SK-MEL-5 (cell line): ENCODE measurements at regions not wholly inside any gene's neighbourhood (a gene's known extent, or its start where the extent isn't known, plus 50 kb on each side); places are given as distances from the start of the nearest gene placed in this dataset.
A peak's percentile ranks its signal among the peaks of the same experiment; 100 is the strongest.
"Not testable (repeated sequence)": the region's sequence is repeated elsewhere in the genome, so short reads cannot be mapped to it uniquely, and the experiment has no call there.

Experiments
- DNase-seq: peaks from one replicate; pipeline ENCODE4 v3.0.0-alpha.2; 2016; ENCODE audit warnings: low read depth, low spot score
- in situ Hi-C: cut with HindIII; loops from 2 replicates; pipeline ENCODE4 v1.10.0; 2016; ENCODE audit warnings: low sequenced_read_pairs, high pct_unique_total_duplicates, low pct_unique_long_range_greater_than_20kb

DNA sequence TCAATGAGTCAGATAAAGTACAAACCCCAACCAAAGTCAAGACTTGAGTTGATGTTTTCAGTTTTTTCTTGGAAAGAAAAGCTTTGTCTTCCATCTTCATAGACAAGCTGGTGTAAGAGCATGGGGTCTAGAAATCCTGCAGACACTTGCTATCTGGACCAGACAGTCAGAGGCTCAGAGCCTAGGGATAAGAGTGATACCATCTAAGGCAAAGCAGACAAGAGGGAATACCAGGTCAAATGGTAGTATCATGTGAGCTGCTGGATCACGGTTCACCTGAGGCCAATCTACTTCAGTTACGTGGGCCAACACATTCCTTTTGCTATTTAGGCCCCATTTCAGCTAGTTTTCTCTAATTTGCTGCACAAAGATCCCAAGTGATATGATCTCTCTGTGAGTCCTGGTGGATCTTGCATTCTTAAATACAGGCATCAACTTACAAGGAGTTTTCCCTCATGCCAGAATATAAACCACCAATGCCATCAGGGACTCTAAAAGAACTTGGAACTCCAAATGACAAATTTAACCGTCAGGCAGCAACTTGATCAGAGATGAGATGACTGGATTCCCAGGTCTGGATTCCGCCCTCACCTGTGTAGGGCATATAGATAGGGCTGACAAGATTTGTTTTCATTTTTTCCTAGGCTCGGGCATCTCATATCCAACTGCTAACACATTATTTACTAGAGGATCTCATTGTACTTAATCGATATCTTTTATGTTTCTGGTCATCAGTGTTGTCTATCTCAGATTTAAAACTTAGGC is 101.4 kb downstream of the FOXD4L6 start:
- DNase-seq, in situ Hi-C loops: not testable (repeated sequence)

DNA sequence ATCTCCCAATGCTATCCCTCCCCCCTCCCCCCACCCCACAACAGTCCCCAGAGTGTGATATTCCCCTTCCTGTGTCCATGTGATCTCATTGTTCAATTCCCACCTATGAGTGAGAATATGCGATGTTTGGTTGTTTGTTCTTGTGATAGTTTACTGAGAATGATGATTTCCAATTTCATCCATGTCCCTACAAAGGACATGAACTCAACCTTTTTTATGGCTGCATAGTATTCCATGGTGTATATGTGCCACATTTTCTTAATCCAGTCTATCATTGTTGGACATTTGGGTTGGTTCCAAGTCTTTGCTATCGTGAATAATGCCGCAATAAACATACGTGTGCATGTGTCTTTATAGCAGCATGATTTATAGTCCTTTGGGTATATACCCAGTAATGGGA is 106.1 kb downstream of the FOXD4L6 start:
- DNase-seq, in situ Hi-C loops: not testable (repeated sequence)

DNA sequence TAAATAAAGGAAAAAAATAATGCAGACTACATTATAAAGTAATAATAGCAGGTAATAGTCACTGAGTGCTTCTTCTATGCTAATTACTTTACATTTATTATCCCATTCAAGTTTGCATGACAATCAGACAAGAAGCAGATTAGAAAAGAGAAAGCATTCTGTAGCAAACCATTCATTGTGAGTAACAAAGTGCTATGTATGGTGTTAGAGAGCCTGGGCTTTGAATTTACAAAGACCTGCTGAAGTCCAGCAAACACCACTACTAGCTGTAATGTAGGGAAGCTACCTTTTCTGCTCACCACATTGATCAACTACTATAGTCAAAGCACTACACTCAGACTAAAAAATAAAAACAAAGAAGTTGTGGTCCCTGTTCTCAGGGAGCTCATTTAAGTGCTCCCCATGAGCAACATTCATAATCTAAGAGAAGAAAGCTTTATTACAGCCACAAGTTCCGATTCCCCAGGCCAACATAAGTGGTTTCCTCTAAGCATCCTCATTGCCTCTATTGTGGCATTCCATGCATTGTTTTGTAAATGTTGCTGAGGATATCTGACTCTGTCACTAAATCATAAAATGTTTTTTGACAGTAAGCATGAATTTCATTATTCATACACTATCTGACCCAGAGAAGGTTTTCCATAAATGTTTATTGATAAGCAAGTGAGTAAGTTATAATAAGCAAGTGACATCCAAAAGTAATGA is 108.5 kb downstream of the FOXD4L6 start:
- in situ Hi-C loops, DNase-seq: not testable (repeated sequence)

- in situ Hi-C loops: not testable (repeated sequence)
Measured at GRCh38 chr9:41018948-41019347, 109.5 kb downstream of the FOXD4L6 start.

GRCh38 chr9:41016699-41017098 is 111.8 kb downstream of the FOXD4L6 start:
- in situ Hi-C loops, DNase-seq: not testable (repeated sequence)

More at GRCh38 chr9:41018948-41019347, 109.5 kb downstream of the FOXD4L6 start:
- not testable (repeated sequence) for DNase-seq

DNA sequence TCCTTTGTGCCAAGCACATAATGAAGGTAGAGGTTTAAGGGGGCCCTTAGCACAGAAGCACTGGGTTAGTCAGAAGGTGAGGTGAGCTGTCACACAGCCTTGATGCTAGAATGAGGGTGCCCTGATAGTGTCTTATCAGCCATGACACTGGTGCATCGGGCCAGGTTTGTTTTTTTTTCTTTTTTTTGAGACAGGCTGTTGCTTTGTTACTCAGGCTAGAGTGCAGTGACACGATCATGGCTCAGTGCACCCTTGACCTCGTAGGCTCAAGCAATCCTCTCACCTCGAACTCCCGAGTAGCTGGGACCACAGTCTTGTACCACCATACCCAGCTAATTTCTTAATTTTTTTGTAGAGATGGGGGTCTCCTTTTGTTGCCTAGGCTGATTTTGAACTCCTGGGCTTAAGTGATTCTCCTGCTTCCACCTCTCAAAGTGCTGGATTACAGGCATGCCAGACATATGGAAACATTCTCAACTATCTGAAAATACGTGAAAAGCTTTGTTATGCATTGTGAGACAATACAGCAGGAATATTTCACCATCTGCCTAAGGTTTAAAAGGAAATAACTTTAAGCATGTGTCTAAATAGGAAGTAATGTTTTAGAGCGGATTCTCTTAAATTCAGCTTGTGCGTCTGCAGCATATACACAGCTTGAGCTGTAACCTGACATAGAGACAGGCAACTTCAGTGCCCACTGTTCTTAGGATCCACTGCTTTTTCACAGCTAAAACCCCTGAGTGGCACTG is 128.4 kb downstream of the FOXD4L6 start:
- DNase-seq, in situ Hi-C loops: not testable (repeated sequence)

DNA sequence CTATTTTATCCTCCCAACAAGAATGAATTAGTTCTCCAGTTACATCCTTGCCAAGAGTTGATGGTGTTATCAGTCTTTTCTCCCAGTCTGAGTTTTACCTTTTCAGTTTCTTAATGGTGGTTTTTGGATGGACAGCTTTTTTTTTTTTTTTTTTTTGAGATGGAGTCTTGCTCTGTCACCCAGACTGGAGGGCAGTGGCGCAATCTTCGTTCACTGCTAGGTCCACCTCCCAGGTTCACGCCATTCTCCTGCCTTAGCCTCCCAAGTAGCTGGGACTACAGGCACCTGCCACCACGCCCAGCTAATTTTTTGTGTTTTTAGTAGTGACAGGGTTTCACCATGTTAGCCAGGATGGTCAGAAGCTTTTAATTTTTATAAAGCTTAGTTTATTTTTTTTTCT is 133.0 kb downstream of the FOXD4L6 start:
- DNase-seq, in situ Hi-C loops: not testable (repeated sequence)

DNA sequence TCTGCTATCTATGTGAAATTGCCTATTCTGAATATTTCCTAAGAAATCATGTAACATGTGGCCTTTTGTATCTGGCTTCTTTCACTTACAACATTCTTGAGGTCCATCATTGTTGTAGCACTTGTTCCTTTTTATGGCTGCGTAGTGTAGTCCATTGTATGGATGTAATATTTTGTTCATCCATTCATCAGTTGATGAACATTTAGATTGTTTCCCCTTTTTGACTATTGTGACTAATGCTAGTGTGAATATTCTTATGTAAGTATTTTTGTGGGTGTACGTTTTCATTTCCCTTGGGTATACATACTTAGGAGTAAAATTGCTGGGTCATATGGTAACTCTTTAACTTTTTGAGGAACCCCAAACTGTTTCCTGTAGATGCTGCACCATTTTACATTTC is 134.6 kb downstream of the FOXD4L6 start:
- in situ Hi-C loops, DNase-seq: not testable (repeated sequence)

GRCh38 chr9:40993375-40993774 is 135.1 kb downstream of the FOXD4L6 start:
- in situ Hi-C loops, DNase-seq: not testable (repeated sequence)

DNA sequence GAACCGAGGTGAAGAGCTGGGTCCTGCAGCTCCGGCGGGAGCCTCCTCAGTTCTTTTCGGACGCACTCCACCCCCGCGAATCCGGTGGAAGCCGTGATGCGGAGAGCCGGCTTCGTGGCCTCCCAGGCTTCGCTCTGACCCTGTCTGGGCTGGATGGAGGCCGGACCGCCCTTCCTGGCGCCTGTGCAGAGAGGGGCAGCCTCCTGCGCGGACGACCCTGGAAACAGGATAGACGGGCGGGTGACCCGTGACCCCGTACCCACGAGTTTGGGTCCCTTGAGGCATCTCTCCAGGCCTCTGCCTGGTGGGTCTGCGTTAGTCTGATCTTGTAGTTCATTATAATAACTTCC is 136.0 kb downstream of the FOXD4L6 start:
- peak; percentile 58 for DNase-seq
- in situ Hi-C loops: not testable (repeated sequence)

DNA sequence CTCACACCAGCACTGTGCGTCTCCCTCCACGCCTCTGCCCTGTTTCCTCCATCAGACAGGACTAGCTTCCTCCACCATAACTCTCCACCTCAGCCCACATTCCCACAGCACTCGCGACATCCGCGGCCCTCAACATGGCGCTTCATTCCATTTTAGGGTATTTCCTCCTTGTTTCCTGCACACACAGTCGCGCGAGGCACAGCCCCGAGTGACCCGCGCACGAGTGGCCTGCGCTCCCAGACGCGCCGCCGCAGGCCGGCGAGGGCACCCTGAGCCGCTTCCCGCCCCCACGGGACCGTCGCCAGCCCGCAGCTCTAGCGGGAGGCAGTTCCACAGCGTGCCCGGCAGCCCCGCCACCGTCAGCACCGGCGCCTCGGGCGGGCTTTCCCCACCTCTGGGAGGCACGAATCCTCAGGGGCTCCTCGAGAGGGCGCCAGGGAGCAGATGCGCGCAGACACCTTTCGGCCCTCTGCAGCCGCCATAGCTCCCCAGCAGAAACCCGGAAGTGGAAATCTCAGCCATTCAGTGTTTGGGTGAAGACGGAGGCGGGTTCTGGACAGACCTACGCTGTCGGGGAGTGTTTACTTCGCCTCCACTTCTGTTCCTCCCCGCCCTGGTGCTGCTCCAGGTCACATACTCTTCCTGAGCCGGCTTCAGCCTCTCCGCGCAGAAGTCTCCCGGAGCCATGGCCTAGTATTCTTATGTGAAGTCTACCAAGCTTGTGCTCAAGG is 136.6 kb downstream of the FOXD4L6 start:
- DNase-seq: peak; percentile 99
- in situ Hi-C loops: not testable (repeated sequence)

DNA sequence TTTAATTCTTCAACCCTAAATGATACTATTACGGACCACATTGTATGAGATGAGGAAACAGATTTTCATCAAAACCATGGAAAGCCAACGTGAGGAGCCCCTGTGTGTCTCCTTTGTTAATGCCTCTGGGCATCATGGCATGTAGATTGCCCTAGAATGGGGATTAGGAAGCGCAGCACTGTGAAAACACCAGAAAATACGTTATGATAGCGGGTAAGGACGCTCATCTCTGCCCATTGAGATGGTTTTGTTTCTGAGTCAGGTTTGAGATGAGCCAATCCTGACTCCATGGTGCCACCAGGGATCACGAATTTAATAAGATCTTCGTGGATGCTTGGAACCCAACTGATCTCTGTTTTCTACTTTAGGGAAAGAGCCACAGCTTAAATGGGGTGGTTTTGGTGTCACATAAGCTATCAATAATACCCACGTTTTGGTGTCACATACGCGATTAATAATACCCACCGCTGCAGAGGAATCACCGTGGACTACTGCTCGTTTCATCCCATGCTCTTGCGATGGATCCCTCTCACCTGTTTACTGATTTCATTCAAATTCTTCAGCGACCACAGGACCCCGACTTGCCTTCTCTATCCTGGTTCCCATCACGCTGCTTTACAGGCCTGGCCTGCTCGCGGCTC is 137.3 kb downstream of the FOXD4L6 start:
- in situ Hi-C loops, DNase-seq: not testable (repeated sequence)

- DNase-seq, in situ Hi-C loops: not testable (repeated sequence)
Measured at GRCh38 chr9:40986332-40986731, 142.1 kb downstream of the FOXD4L6 start.

DNA sequence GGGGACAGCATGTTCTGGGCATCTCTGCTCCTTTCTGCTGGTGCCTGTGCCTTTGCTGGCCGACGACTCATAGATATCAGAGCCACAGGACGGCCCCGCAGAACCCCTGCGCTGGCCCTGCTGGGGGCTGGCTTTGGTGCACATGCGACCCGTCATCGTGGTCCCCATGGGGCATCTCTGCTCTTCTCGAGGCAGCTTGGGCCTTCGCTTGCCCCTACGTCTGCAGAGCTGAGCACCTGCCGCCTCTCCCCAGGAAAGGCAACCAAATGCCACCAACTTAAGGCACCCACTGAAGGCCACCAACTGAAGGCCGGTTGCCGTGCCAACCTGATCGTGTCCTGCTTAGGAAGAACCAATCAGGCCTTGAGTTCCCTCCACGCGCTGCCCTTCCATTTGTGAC is 153.1 kb downstream of the FOXD4L6 start:
- DNase-seq, in situ Hi-C loops: not testable (repeated sequence)

- in situ Hi-C loops, DNase-seq: not testable (repeated sequence)
Measured at GRCh38 chr9:40974912-40975311, 153.6 kb downstream of the FOXD4L6 start.

- DNase-seq, in situ Hi-C loops: not testable (repeated sequence)
Measured at GRCh38 chr9:40971773-40972172, 156.7 kb downstream of the FOXD4L6 start.

DNA sequence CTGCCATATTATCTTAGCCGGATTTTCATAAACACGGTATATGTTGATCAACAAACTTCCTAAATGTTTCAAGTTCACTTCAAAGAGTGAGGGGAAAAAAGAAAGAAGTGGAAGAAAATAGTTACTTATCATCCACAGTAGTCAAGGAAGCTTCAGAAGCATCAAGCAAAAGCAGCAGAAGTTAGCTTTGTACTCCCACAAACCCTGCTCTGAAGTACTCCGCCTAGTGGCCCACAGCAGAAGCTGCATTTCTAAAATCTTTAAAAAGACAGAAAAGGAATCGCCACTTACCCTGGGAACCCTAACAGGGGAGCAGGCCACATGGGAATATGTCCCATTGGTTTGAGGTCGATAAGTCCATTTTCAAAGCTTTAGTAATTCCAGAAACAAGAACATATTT is 158.1 kb downstream of the FOXD4L6 start:
- in situ Hi-C loops, DNase-seq: not testable (repeated sequence)
